ENCODE measurements at regions not wholly inside any gene's neighbourhood (a gene's known extent, or its start where the extent isn't known, plus 50 kb on each side); places are given as distances from the start of the nearest gene placed in this dataset.

- TF ChIP-seq CTCF (IDR thresholded peaks at IDR 0.05): no peak
- TF ChIP-seq POLR2A (IDR thresholded peaks at IDR 0.05): no peak
- no peaks in the 10 kb centered on the region for H3K9me3 ChIP-seq
- DNase-seq (no peak), ATAC-seq (no peak)
- no peak overlapping the region for H3K4me3 ChIP-seq
- no peak overlapping the region for H3K27ac ChIP-seq
- intact Hi-C loops (cut with DNase I): no loop called here
- 61% methylated on average over 2 of the region's 4 CpGs for WGBS (ENCODE audit: insufficient coverage, low coverage, low lambda C conversion rate, missing lambda C conversion rate)
- H3K4me1 ChIP-seq: no peaks in the 10 kb centered on the region
- H3K27me3 ChIP-seq: no peaks in the 10 kb centered on the region
- no peaks in the 10 kb centered on the region for H3K36me3 ChIP-seq
Measured at GRCh38 chr18:1488394-1488793, 583.7 kb downstream of the ADCYAP1 start.

GRCh38 chr18:1488957-1489356 lies 584.3 kb downstream of the ADCYAP1 start:
- intact Hi-C loops (cut with DNase I): no loop called here
- Histone ChIP-seq H3K4me3 (no peak overlapping the region), H3K27ac (no peak overlapping the region), H3K4me1 (no peaks in the 10 kb centered on the region), H3K36me3 (no peaks in the 10 kb centered on the region), H3K27me3 (no peaks in the 10 kb centered on the region), H3K9me3 (no peaks in the 10 kb centered on the region)
- TF ChIP-seq POLR2A (IDR thresholded peaks at IDR 0.05) (no peak), CTCF (IDR thresholded peaks at IDR 0.05) (no peak)
- DNase-seq: no peak
- ATAC-seq: peak in 1 of 4 donors; percentile 35
- WGBS (ENCODE audit: insufficient coverage, low coverage, low lambda C conversion rate, missing lambda C conversion rate): 71% methylated on average over 1 of the region's 1 CpG

- Histone ChIP-seq H3K27me3 (no peaks in the 10 kb centered on the region), H3K9me3 (no peaks in the 10 kb centered on the region), H3K4me1 (peaks cover 0 to 4% (median 2%) of the 10 kb centered on the region in 4 donors), H3K4me3 (no peak overlapping the region), H3K36me3 (no peaks in the 10 kb centered on the region), H3K27ac (no peak overlapping the region)
- 100% methylated on average over 2 of the region's 2 CpGs for WGBS (ENCODE audit: insufficient coverage, low coverage, low lambda C conversion rate, missing lambda C conversion rate)
- intact Hi-C loops (cut with DNase I): no loop called here
- TF ChIP-seq POLR2A (IDR thresholded peaks at IDR 0.05) (no peak), CTCF (IDR thresholded peaks at IDR 0.05) (no peak)
- ATAC-seq (no peak), DNase-seq (no peak)
Measured at GRCh38 chr18:1495387-1495786, 590.7 kb downstream of the ADCYAP1 start.

GRCh38 chr18:1496096-1496495 lies 591.4 kb downstream of the ADCYAP1 start:
- Histone ChIP-seq H3K36me3 (no peaks in the 10 kb centered on the region), H3K4me3 (no peak overlapping the region), H3K9me3 (no peaks in the 10 kb centered on the region), H3K27me3 (no peaks in the 10 kb centered on the region), H3K27ac (no peak overlapping the region), H3K4me1 (peaks cover 0 to 4% (median 2%) of the 10 kb centered on the region in 4 donors)
- DNase-seq: no peak
- intact Hi-C loops (cut with DNase I): no loop called here
- 68% methylated on average over 4 of the region's 4 CpGs for WGBS (ENCODE audit: insufficient coverage, low coverage, low lambda C conversion rate, missing lambda C conversion rate)
- TF ChIP-seq POLR2A (IDR thresholded peaks at IDR 0.05): no peak
- TF ChIP-seq CTCF (IDR thresholded peaks at IDR 0.05): no peak
- no peak for ATAC-seq

GRCh38 chr18:1498216-1498615 lies 593.5 kb downstream of the ADCYAP1 start:
- H3K27me3 ChIP-seq: no peaks in the 10 kb centered on the region
- H3K4me3 ChIP-seq: no peak overlapping the region
- intact Hi-C loops (cut with DNase I): no loop called here
- peaks cover 0 to 18% (median 7%) of the 10 kb centered on the region in 4 donors for H3K4me1 ChIP-seq
- ATAC-seq (peak in 3 of 4 donors; percentile 44 to 68 (median 65)), DNase-seq (no peak)
- no peaks in the 10 kb centered on the region for H3K9me3 ChIP-seq
- no peak overlapping the region for H3K27ac ChIP-seq
- TF ChIP-seq CTCF (IDR thresholded peaks at IDR 0.05) (no peak), POLR2A (IDR thresholded peaks at IDR 0.05) (no peak)
- H3K36me3 ChIP-seq: no peaks in the 10 kb centered on the region
- 19% methylated on average over 1 of the region's 1 CpG for WGBS (ENCODE audit: insufficient coverage, low coverage, low lambda C conversion rate, missing lambda C conversion rate)

Measured in right lobe of liver (tissue), 6 donors.